AG10803 (cell line): ENCODE measurements at regions not wholly inside any gene's neighbourhood (a gene's known extent, or its start where the extent isn't known, plus 50 kb on each side); places are given as distances from the start of the nearest gene placed in this dataset.

Experiments
- DNase-seq: peaks from one replicate; pipeline ENCODE4 v3.0.0; 2010; ENCODE audit warnings: low read depth
- H3K4me3 ChIP-seq: 2 replicates; pipeline ENCODE4 v1.5.1; 2011; ENCODE audit warnings: mild to moderate bottlenecking, low read length, control low read depth
- TF ChIP-seq, protein P1 (sequence below): conservative IDR thresholded peaks from 2 replicates; pipeline ENCODE4 v1.5.1; 2011; ENCODE audit warnings: mild to moderate bottlenecking, low read length, control low read depth, inconsistent platforms

DNA sequence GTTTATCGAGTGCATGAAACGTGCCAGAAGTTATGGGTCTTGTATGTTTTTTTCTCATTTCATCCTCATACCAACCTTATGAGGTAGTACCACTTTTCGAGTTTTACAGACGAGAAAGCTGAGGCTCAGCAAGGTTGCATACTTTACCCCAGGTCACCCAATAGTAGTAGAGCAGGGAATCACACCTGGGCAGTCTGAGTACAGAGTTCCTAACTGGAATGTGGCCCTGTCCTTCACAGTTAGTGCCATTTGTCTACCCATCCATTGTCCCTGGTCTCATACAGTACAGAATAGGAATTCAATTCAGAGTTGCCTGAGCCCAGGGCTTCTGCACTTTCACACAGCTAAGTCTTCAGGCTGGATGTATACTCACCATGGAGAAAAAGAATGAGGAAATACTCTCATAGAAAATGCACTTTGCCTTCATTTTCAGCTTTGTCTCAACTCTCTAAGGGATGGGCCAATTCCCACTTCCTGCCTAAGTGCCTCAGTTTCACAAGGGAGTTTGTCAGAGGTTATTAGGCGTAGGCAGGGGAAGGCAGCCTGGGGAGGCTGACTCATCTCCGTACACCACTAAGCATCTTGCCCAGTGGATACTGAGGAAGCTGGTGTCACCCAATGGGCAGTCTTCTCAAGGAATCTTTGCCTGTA lies 93.2 kb downstream of the TMEM212 start:
- peak; percentile 70 for DNase-seq
- H3K4me3 ChIP-seq = no peak overlapping the region
- TF ChIP-seq, protein P1, sequence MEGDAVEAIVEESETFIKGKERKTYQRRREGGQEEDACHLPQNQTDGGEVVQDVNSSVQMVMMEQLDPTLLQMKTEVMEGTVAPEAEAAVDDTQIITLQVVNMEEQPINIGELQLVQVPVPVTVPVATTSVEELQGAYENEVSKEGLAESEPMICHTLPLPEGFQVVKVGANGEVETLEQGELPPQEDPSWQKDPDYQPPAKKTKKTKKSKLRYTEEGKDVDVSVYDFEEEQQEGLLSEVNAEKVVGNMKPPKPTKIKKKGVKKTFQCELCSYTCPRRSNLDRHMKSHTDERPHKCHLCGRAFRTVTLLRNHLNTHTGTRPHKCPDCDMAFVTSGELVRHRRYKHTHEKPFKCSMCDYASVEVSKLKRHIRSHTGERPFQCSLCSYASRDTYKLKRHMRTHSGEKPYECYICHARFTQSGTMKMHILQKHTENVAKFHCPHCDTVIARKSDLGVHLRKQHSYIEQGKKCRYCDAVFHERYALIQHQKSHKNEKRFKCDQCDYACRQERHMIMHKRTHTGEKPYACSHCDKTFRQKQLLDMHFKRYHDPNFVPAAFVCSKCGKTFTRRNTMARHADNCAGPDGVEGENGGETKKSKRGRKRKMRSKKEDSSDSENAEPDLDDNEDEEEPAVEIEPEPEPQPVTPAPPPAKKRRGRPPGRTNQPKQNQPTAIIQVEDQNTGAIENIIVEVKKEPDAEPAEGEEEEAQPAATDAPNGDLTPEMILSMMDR = no peak

DNA sequence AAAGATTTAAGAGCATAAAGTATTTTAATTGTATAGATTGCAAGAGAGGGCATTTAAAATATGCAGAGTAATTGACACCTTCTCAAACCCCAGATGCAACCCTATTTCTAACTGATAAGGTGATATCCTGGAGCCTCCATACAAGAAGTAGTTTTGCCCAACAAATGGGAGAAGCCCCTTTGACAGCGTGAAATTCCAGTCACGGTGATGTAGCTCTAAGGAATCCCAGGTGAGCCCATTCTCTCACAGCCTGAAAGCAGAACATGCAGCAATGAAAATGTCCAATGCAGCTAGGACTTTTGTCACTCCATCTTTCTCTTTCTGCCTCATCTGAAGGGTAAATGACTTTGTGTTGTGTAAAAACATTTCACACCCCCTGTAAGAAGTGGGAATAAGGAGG lies 96.4 kb downstream of the TMEM212 start:
- no peak overlapping the region for H3K4me3 ChIP-seq
- TF ChIP-seq, protein P1 = no peak
- no peak for DNase-seq

DNA sequence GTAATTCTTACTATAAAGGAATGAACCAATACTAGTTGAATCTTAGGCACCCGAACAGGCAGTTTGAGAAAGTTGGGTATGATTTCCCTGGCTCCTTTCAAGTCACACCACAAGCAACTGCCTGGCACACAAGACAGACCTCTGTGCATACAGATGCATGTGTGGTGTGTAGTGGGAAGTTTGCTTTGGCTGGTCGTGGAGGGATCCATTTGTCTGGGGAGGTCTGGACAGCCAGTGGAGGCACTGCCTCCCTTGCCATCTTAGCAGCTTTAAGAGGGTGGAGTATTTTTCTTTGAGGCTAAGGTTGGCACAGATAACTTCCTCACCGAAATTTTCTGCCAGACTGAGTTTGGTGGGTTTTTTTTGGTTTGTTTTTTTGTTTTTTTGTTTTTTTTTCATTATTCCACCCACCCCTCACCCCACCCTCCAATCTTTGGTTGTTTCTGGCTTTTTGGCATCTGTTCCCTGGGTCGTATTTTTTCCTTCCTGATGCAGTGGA lies 97.1 kb downstream of the TMEM212 start:
- TF ChIP-seq, protein P1 = no peak
- no peak for DNase-seq

DNA sequence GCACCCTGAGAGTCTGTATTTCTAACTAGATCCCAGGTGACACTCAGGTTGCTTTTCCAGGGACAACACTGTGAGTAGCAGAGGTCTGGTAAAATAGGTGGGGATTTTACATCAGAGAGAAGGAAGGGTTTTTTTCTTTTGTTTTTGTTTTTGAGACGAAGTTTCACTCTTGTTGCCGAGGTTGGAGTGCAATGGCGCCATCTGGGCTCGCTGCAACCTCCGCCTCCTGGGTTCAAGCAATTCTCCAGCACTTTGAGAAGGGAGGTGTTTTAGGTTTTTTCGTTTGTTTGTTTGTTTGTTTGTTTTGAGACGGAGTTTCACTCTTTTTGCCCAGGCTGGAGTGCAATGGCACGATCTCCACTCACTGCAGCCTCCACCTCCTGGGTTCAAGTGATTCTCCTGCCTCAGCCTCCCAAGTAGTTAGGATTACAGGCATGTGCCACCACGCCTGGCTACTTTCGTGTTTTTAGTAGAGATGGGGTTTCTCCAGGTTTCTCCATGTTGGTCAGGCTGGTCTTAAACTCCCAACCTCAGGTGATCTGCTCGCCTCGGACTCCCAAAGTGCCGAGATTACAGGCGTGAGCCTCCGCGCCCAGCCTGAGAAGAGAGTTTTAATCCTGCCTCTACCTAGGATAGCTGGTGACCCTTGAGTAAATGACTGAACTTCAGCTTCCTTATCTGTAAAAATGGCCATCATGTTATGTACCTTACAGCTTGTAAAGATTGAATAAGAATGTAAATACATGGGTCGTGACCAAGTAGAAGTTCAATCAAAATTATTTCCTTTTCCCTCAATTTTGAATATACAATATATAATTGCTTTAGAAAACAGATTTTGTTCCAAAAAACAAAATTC lies 95.9 kb upstream of the FNDC3B start:
- DNase-seq = no peak
- H3K4me3 ChIP-seq = no peak overlapping the region
- TF ChIP-seq, protein P1 = no peak

More for the DNA sequence above, 97.1 kb downstream of the TMEM212 start:
- H3K4me3 ChIP-seq = no peak overlapping the region

DNA sequence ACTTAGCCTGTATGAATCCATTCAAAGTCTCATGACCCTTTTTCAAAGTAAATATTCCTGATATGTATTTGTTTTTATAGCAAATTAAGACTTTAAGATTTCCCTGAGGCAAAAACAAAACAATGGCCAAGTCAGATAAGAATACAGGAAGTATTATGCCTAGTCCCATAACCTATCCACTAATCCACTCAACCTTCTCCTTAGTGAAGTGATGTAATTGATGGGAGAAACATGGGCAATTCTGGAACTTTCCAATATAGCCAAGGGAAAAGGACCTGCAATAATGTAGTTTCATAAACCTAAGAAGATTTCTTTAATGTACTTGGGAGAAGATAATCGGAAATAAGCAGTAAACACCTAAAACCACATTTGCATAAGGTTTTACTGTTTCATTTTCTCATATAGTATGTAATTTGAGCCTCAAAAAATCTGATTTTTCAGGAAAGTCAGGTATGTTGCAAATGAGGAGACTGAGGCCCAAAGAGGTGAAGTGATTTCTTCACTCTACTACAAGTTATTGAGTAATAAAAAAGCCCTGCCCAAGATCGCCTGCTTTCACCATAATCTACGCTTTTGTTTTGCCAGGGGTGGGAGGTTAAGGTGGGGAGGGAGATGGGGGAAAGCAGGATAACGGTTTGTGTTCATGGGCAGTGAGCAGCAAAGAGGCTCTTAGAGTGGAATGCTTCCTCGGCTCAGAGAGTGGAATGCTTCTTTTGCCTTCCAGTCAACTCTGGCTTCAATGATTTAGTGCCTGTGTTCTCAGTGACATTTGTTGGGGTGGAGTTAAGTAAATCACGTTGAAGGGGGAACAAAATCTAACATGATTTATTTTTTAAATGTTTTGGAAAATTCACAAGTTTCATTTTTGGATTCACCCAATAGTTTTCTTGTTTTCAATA lies 95.0 kb upstream of the FNDC3B start:
- peak; percentile 33 for DNase-seq
- no peak overlapping the region for H3K4me3 ChIP-seq
- TF ChIP-seq, protein P1 = no peak

DNA sequence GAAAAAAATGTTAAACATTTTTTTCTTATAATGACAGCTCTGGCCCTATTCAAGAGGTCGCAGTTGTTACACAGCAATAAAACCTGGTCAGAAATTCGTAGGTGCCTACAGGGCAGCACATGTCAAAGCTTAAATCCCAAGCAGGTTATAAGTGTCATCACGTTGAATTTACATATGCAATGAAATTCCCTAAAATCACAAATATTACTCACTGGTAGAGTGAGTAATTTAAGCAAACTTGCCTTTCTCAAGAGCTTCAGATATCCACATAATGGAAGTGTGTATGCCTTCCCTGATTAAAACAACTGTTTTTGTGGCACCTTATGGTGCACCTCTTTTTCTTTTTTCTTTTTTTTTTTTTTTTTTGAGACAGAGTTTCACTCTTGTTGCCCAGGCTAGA lies 90.7 kb upstream of the FNDC3B start:
- no peak for DNase-seq
- TF ChIP-seq, protein P1 = no peak
- no peak overlapping the region for H3K4me3 ChIP-seq
